Keratinocyte (primary cell): ENCODE measurements at regions not wholly inside any gene's neighbourhood (a gene's known extent, or its start where the extent isn't known, plus 50 kb on each side); places are given as distances from the start of the nearest gene placed in this dataset.

ENCODE experiments used
- DNase-seq: peaks from one replicate; pipeline ENCODE4 v3.0.0-alpha.2; 2011; ENCODE audit warnings: low read depth, missing footprints, low spot score
- FAIRE-seq: peaks from 2 replicates; lab custom pipeline; 2011; peaks lifted over from hg19 to GRCh38; lab: Jason Lieb, UNC
- H2AFZ ChIP-seq: 2 replicates; pipeline ENCODE4 v1.6.0; 2012; ENCODE audit warnings: low read length, control low read depth, inconsistent platforms; ENCODE audit not compliant: control insufficient read depth
- H3K27ac ChIP-seq: 2 replicates; pipeline ENCODE4 v1.5.1; 2011; ENCODE audit warnings: low read length; ENCODE audit not compliant: control insufficient read depth, insufficient read depth
- H3K27me3 ChIP-seq: 3 replicates; pipeline ENCODE4 v1.6.0; 2011; ENCODE audit warnings: low read length; ENCODE audit not compliant: control insufficient read depth, insufficient read depth; ENCODE audit errors: extremely low read depth
- H3K36me3 ChIP-seq, 2 experiments: 2 replicates in 1 of 2; 3 replicates in 1 of 2; pipeline ENCODE4 v1.5.1; 2011; ENCODE audit warnings: low read length in 2 of 2, mild to moderate bottlenecking in 1 of 2; ENCODE audit not compliant: control insufficient read depth in 2 of 2, insufficient read depth in 2 of 2; ENCODE audit errors: extremely low read depth in 1 of 2
- H3K4me1 ChIP-seq: 3 replicates; pipeline ENCODE4 v1.5.1; 2011; ENCODE audit warnings: low read length; ENCODE audit not compliant: control insufficient read depth, insufficient read depth; ENCODE audit errors: extremely low read depth
- H3K4me2 ChIP-seq: 3 replicates; pipeline ENCODE4 v1.6.0; 2011; ENCODE audit warnings: low read depth, low read length; ENCODE audit not compliant: control insufficient read depth, insufficient read depth; ENCODE audit errors: extremely low read depth
- H3K4me3 ChIP-seq, 3 experiments: fragments of 200-600 bp in 1 of 3; sonication (generic) in 1 of 3; 2 replicates in 2 of 3; 3 replicates in 1 of 3; pipeline ENCODE4 v1.5.1; 2011 to 2016; ENCODE audit warnings: low read length in 3 of 3, mild to moderate bottlenecking in 3 of 3, control low read depth in 2 of 3, inconsistent platforms in 1 of 3, low read depth in 1 of 3, mixed read lengths in 1 of 3, mixed run types in 1 of 3, moderate library complexity in 1 of 3; ENCODE audit not compliant: control insufficient read depth in 2 of 3, insufficient read depth in 2 of 3; ENCODE audit errors: extremely low read depth in 1 of 3
- H3K79me2 ChIP-seq: 2 replicates; pipeline ENCODE4 v1.6.0; 2012; ENCODE audit warnings: low read length; ENCODE audit not compliant: control insufficient read depth, insufficient read depth
- H3K9ac ChIP-seq: 3 replicates; pipeline ENCODE4 v1.6.0; 2011; ENCODE audit warnings: low read length; ENCODE audit not compliant: control insufficient read depth, insufficient read depth; ENCODE audit errors: extremely low read depth
- H3K9me1 ChIP-seq: 3 replicates; pipeline ENCODE4 v1.6.0; 2011; ENCODE audit warnings: low read length; ENCODE audit not compliant: control insufficient read depth, insufficient read depth; ENCODE audit errors: extremely low read depth
- H3K9me3 ChIP-seq: 2 replicates; pipeline ENCODE4 v1.5.1; 2012; ENCODE audit warnings: low read depth, low read length; ENCODE audit not compliant: control insufficient read depth
- H4K20me1 ChIP-seq: 3 replicates; pipeline ENCODE4 v1.6.0; 2011; ENCODE audit warnings: low read length; ENCODE audit not compliant: control insufficient read depth, insufficient read depth; ENCODE audit errors: extremely low read depth
- EZH2 ChIP-seq: IDR thresholded peaks from one replicate; pipeline ENCODE4 v1.6.1; 2012; ENCODE audit warnings: inconsistent platforms, mild to moderate bottlenecking, low read length, moderate library complexity
- dilution Hi-C: fragments of 300-500 bp; cut with MboI; formaldehyde crosslinking; loops from one replicate; pipeline ENCODE4 v1.7.0; 2020; ENCODE audit warnings: low sequenced_read_pairs; ENCODE audit not compliant: extremely low pct_ligation_motif_present
- TF ChIP-seq, protein P1 (sequence below), 3 experiments: IDR thresholded peaks in 1 of 3; conservative IDR thresholded peaks in 1 of 3; optimal IDR thresholded peaks in 1 of 3; 2 replicates in 2 of 3; 3 replicates in 1 of 3; pipeline versions ENCODE3 to v1.5.1; 2011; ENCODE audit warnings: low read length in 3 of 3, mild to moderate bottlenecking in 3 of 3, moderate library complexity in 2 of 3, control low read depth in 1 of 3, inconsistent platforms in 1 of 3; ENCODE audit not compliant: insufficient read depth in 2 of 3; ENCODE audit errors: extremely low read depth in 1 of 3

GRCh38 chr1:218965821-218966220, 207.9 kb upstream of the LYPLAL1 start:
- dilution Hi-C loops = no loop called here

GRCh38 chr1:218967254-218967653, 206.4 kb upstream of the LYPLAL1 start:
- Histone ChIP-seq H3K27me3 (no peaks in the 10 kb centered on the region), H3K79me2 (no peaks in the 10 kb centered on the region), H3K27ac (no peak overlapping the region), H3K9me1 (no peaks in the 10 kb centered on the region), H3K9ac (no peak overlapping the region), H3K36me3 (no peaks in the 10 kb centered on the region), H2AFZ (no peak overlapping the region), H3K9me3 (no peaks in the 10 kb centered on the region), H3K4me3 (no peak overlapping the region), H4K20me1 (no peaks in the 10 kb centered on the region), H3K4me1 (no peaks in the 10 kb centered on the region), H3K4me2 (no peak overlapping the region)
- no peak for DNase-seq
- TF ChIP-seq, protein P1, sequence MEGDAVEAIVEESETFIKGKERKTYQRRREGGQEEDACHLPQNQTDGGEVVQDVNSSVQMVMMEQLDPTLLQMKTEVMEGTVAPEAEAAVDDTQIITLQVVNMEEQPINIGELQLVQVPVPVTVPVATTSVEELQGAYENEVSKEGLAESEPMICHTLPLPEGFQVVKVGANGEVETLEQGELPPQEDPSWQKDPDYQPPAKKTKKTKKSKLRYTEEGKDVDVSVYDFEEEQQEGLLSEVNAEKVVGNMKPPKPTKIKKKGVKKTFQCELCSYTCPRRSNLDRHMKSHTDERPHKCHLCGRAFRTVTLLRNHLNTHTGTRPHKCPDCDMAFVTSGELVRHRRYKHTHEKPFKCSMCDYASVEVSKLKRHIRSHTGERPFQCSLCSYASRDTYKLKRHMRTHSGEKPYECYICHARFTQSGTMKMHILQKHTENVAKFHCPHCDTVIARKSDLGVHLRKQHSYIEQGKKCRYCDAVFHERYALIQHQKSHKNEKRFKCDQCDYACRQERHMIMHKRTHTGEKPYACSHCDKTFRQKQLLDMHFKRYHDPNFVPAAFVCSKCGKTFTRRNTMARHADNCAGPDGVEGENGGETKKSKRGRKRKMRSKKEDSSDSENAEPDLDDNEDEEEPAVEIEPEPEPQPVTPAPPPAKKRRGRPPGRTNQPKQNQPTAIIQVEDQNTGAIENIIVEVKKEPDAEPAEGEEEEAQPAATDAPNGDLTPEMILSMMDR (optimal IDR thresholded peaks at IDR 0.05 in 1 of 3, IDR thresholded peaks at IDR 0.05 in 1 of 3, conservative IDR thresholded peaks at IDR 0.05 in 1 of 3; ENCODE audit: extremely low read depth in 1 of 3, insufficient read depth in 2 of 3, low read length in 3 of 3) = no peak
- TF ChIP-seq EZH2 = no peak
- dilution Hi-C loops = no loop called here
- FAIRE-seq = no peak

More at GRCh38 chr1:218965821-218966220, 207.9 kb upstream of the LYPLAL1 start:
- H3K27me3 ChIP-seq = no peaks in the 10 kb centered on the region
- no peaks in the 10 kb centered on the region for H3K4me1 ChIP-seq
- no peak overlapping the region for H3K9ac ChIP-seq
- no peaks in the 10 kb centered on the region for H4K20me1 ChIP-seq
- TF ChIP-seq EZH2 = no peak
- TF ChIP-seq, protein P1 (optimal IDR thresholded peaks at IDR 0.05 in 1 of 3, IDR thresholded peaks at IDR 0.05 in 1 of 3, conservative IDR thresholded peaks at IDR 0.05 in 1 of 3; ENCODE audit: extremely low read depth in 1 of 3, insufficient read depth in 2 of 3, low read length in 3 of 3) = no peak
- H3K4me2 ChIP-seq = no peak overlapping the region
- FAIRE-seq = no peak
- no peaks in the 10 kb centered on the region for H3K79me2 ChIP-seq
- no peaks in the 10 kb centered on the region for H3K9me1 ChIP-seq
- no peaks in the 10 kb centered on the region for H3K9me3 ChIP-seq
- H3K36me3 ChIP-seq = no peaks in the 10 kb centered on the region
- no peak overlapping the region for H2AFZ ChIP-seq
- DNase-seq = no peak
- H3K4me3 ChIP-seq = no peak overlapping the region
- H3K27ac ChIP-seq = no peak overlapping the region
